ENCODE measurements at regions not wholly inside any gene's neighbourhood (a gene's known extent, or its start where the extent isn't known, plus 50 kb on each side); places are given as distances from the start of the nearest gene placed in this dataset.
"Not testable (repeated sequence)": the region's sequence is repeated elsewhere in the genome, so short reads cannot be mapped to it uniquely, and the experiment has no call there.

DNA sequence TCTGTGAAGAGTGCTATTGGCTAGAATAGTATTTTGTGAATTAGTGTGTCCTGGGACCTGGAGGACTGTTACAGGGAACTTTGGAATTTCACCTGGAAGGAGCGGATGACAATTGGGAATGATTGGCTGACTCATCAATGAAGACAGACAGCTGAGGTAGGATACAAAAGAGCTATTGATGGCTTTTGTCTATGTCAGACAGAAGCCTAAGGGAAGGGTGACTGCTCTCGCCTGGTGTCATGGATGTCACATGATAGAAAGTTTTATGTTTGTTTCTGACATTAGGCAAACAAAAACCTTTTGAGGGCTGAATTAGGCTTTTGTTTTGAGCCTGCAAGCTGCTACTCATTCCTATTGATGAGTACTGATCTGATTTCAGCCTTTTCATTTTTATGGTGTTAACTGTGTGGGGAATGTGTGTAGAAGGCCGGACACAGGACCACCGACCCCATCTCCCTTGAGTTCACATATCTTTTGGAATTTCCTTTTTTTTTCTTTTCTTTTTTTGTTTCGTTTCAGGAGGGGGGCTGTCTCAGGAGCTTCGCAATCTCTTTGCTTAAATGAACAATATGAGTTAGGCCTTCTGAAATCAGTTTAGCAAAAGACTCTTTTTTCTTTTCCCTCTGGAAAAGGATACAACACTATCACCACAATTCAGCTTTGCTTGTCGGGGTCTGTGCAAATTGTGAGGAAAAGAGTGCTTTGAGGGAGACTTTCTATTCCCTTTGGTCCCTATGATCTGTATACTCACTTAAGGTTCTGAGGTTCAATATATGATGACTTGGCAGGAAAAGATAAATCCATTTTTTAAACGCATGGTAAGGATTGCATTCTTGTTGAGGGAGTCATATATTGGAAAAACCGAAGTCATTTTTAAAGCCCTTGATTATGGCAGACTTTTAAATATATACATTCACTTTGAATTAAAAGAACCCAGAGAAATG lies 207.9 kb upstream of the FIGN start:
- DNase-seq: no peak
- TF ChIP-seq GATA1 (IDR thresholded peaks at IDR 0.05; ENCODE audit: low read depth, low read length) (no peak), POLR2A (IDR thresholded peaks at IDR 0.05; ENCODE audit: low read length) (no peak)

DNA sequence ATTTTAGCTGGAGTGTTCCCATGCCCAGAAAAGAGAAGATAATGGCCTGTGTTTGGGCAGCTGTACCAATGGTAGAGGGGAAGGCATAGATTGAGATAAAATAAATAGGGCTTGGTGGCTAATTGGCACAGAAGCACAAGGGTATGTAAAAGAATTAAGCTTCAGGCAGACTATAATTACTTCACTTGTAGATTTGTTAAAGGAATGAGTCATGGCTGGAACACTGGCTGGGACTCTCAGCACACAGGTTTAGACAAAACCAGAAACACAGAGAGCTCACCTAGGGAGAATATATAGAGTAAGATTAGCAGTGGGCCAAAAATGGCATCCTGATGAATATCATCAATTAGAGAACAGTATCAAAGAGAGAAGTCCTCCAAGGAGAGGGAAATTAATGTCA lies 198.3 kb upstream of the FIGN start:
- DNase-seq: no peak
- no peak for TF ChIP-seq GATA1 (IDR thresholded peaks at IDR 0.05; ENCODE audit: low read depth, low read length)
- TF ChIP-seq POLR2A (IDR thresholded peaks at IDR 0.05; ENCODE audit: low read length): no peak

DNA sequence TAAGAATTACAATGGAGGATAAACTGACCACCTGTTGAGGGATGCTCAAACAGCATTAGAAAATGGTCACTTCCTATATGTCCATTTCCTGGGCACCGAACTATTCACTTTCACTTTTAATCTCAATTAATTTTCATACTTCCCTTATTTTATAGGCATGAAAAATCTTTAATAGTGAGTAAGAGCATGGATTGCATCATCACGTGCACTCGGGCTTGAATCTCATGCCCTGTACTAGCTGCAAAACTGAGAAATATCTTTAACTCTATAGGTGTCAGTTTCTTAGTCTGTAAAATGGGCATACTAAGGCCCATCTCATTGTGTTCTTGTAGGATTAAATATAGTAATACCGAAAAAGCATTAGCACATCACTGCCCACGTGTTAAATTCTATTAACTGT lies 183.9 kb upstream of the FIGN start:
- TF ChIP-seq GATA1 (IDR thresholded peaks at IDR 0.05; ENCODE audit: low read depth, low read length) (no peak), POLR2A (IDR thresholded peaks at IDR 0.05; ENCODE audit: low read length) (no peak)

GRCh38 chr2:163914486-163914885 lies 178.7 kb upstream of the FIGN start:
- not testable (repeated sequence) for DNase-seq

More for the DNA sequence above, 183.9 kb upstream of the FIGN start:
- DNase-seq: no peak

GRCh38 chr2:163913532-163913944 lies 177.7 kb upstream of the FIGN start:
- not testable (repeated sequence) for DNase-seq

GRCh38 chr2:163909411-163910080 lies 173.7 kb upstream of the FIGN start:
- TF ChIP-seq GATA1 (IDR thresholded peaks at IDR 0.05; ENCODE audit: low read depth, low read length) (no peak), POLR2A (IDR thresholded peaks at IDR 0.05; ENCODE audit: low read length) (no peak)
- DNase-seq: no peak

GRCh38 chr2:163906410-163906809 lies 170.6 kb upstream of the FIGN start:
- DNase-seq: no peak
- no peak for TF ChIP-seq POLR2A (IDR thresholded peaks at IDR 0.05; ENCODE audit: low read length)

DNA sequence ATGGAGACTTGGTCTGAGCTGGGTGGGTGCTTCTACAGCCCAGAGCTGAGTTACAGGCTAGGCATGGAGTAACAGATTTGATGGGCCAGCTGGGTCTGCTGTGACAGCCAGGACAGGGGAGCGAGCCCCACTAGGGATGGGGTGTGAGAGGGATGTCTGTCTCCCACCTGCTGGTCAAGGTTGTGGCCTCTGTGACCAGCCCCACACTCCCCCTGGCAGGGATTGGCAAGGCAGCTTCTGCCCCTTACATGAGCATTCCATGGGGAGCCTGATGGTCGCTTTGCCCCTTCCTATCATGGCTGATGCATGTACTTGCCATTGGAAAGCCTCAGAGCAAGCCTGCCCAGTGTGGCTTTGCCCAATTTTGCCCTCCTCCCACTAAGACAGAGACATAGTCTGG lies 162.0 kb upstream of the FIGN start:
- no peak for TF ChIP-seq GATA1 (IDR thresholded peaks at IDR 0.05; ENCODE audit: low read depth, low read length)
- TF ChIP-seq POLR2A (IDR thresholded peaks at IDR 0.05; ENCODE audit: low read length): no peak

DNA sequence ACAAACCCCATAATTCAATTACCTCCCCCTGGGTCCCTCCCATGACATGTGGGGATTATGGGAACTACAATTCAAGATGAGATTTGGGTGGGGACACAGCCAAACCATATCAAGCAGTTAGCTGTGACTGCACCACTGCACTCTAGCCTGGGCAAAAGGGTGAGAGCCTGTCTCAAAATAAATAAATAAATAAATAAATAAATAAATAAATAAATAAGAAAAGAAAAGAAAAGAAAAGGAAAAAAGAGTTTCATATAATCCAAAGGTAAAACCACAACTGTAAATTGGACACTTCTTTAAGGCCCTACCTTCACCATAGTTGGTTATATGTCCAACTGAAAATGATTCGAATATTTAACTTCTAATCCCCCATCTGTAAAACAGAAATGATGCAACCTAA lies 157.6 kb upstream of the FIGN start:
- DNase-seq: not testable (repeated sequence)

More for the DNA sequence above, 162.0 kb upstream of the FIGN start:
- no peak for DNase-seq

- DNase-seq: no peak
- TF ChIP-seq GATA1 (IDR thresholded peaks at IDR 0.05; ENCODE audit: low read depth, low read length) (no peak), POLR2A (IDR thresholded peaks at IDR 0.05; ENCODE audit: low read length) (no peak)
Measured at GRCh38 chr2:163888591-163888990, 152.8 kb upstream of the FIGN start.

- DNase-seq: no peak
- TF ChIP-seq POLR2A (IDR thresholded peaks at IDR 0.05; ENCODE audit: low read length) (no peak), GATA1 (IDR thresholded peaks at IDR 0.05; ENCODE audit: low read depth, low read length) (no peak)
Measured at GRCh38 chr2:163887182-163887581, 151.4 kb upstream of the FIGN start.

- TF ChIP-seq POLR2A (IDR thresholded peaks at IDR 0.05; ENCODE audit: low read length): no peak
- TF ChIP-seq GATA1 (IDR thresholded peaks at IDR 0.05; ENCODE audit: low read depth, low read length): no peak
- no peak for DNase-seq
Measured at GRCh38 chr2:163884416-163884815, 148.6 kb upstream of the FIGN start.

- DNase-seq: peak; percentile 10 to 42
- TF ChIP-seq GATA1 (IDR thresholded peaks at IDR 0.05; ENCODE audit: low read depth, low read length) (no peak), POLR2A (IDR thresholded peaks at IDR 0.05; ENCODE audit: low read length) (no peak)
Measured at GRCh38 chr2:163878718-163879117, 142.9 kb upstream of the FIGN start.

GRCh38 chr2:163877316-163877715 lies 141.5 kb upstream of the FIGN start:
- no peak for DNase-seq
- TF ChIP-seq POLR2A (IDR thresholded peaks at IDR 0.05; ENCODE audit: low read length): no peak
- no peak for TF ChIP-seq GATA1 (IDR thresholded peaks at IDR 0.05; ENCODE audit: low read depth, low read length)

GRCh38 chr2:163863073-163863472 lies 127.3 kb upstream of the FIGN start:
- DNase-seq: no peak
- TF ChIP-seq GATA1 (IDR thresholded peaks at IDR 0.05; ENCODE audit: low read depth, low read length) (no peak), POLR2A (IDR thresholded peaks at IDR 0.05; ENCODE audit: low read length) (no peak)

All from erythroblast (primary cell).